Activated gamma-delta T cell treated with anti-CD3 and anti-CD28 coated beads, Interleukin-2, amount 50 U/mL, for 16 hours (primary cell): ENCODE measurements at regions not wholly inside any gene's neighbourhood (a gene's known extent, or its start where the extent isn't known, plus 50 kb on each side); places are given as distances from the start of the nearest gene placed in this dataset.
"Not testable (repeated sequence)": the region's sequence is repeated elsewhere in the genome, so short reads cannot be mapped to it uniquely, and the experiment has no call there.

ENCODE experiments used
- DNase-seq: peaks from one replicate; pipeline ENCODE4 v3.0.0-alpha.2; 2020; ENCODE audit warnings: low read depth

- no peak for DNase-seq
Observed at GRCh38 chr2:234156326-234156725, 105.8 kb downstream of the SPP2 start.

GRCh38 chr2:234152835-234153234, 102.3 kb downstream of the SPP2 start:
- DNase-seq, result not testable (repeated sequence)

DNA sequence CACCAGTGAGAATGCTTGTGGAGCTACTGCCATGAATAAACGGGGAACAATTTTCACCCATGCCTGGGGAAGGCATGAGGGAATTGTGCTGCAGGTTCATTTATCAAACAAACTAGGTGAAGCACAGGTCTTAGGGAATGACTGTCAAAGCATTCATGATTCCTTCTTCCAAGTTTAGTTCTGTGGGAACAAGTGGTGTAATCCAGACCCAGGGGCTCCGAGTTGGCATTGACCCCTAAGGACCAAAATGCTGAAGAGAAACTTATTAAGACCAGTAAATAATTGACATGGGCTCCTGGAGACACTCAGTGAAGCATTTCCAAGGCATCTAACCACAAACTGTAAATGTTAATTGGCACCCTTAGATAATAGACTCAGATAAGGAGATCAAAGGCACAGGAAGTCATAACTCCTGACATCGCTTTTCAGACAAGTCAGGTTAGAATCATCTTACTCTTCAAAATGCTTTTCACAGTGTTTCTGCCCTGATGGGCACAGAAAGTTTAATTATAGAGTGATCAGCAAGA, 96.9 kb downstream of the SPP2 start:
- DNase-seq, result no peak

- DNase-seq, result no peak
Observed at GRCh38 chr2:234146087-234146826, 95.8 kb downstream of the SPP2 start.

- DNase-seq, result no peak
Observed at GRCh38 chr2:234145511-234145910, 95.0 kb downstream of the SPP2 start.

- no peak for DNase-seq
Observed at GRCh38 chr2:234145057-234145456, 94.6 kb downstream of the SPP2 start.

- DNase-seq, result no peak
Observed at GRCh38 chr2:234143896-234144295, 93.4 kb downstream of the SPP2 start.

GRCh38 chr2:234142530-234142929, 92.0 kb downstream of the SPP2 start:
- DNase-seq, result no peak

GRCh38 chr2:234139755-234140154, 89.3 kb downstream of the SPP2 start:
- no peak for DNase-seq

GRCh38 chr2:234138836-234139235, 88.3 kb downstream of the SPP2 start:
- DNase-seq, result no peak

DNA sequence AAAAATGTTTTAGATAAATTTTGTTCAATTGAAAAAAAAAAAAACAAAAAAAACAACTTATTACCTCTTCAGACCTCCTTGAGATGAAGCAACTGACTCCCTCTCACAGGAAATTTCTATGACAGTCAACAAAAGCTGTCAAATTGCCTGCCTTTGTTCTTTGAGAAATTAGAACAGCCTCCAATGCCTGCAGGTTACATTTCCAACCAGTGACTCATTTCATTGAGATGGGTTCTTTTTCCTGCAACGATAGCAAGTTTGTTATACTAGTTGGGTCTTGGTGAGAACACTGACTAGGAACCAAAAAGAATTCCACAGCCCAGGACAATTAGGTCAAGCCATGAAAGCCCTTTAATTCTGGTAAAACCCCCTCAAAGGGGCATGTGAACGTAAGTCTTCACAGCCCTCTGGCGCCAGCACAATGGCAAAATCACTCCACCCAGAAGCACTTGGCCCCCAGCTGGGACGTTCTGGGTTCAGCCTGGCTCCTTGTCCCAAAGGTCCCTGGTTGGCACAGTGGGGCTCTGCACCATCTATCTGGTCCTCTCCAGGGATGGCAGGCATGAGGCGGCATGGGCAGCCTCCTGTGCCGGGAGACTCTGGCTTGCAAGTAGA, 87.0 kb downstream of the SPP2 start:
- no peak for DNase-seq

GRCh38 chr2:234136461-234136860, 86.0 kb downstream of the SPP2 start:
- no peak for DNase-seq

DNA sequence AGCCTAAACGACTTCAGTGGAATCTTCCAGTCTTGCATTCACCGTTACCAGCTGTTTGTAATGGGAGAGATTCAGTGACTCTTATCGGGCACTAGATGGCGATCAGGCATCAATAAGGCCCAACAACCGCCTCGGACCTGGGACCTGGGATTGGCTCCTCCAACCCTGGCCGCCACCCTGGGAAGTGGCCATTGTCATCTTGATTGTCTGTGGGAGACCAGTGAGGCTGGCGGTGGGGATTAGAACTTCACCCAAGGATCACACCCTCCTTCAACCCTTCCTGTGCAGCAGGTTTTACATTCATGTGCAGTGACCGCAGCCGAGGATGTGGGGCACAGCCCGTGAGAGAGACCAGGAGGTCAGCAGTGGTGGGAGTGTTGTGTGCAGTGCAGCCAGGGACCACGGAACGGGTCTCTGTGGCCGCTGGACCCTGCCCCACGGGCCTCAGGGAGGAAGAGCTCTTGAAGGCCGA, 85.3 kb downstream of the SPP2 start:
- peak; percentile 14 for DNase-seq

DNA sequence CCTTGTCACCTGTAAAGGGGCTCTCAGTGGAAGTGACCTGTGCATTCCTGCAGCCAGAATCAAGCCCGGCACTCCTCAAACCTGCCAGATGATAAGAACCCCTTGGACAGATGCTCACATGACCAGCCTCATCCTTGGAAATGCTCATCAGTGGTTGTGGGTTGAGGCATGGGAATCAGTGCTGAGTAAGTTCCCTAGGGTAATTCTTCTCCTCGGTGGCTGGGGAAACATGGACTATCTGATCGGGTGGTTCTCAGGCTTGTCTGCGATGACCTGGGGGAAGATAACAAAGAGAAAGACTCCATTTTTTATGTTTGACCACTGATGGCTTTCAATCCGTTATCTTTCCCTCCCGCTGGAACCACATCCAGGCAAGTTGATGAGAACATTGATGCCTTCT, 84.0 kb downstream of the SPP2 start:
- DNase-seq, result no peak

DNA sequence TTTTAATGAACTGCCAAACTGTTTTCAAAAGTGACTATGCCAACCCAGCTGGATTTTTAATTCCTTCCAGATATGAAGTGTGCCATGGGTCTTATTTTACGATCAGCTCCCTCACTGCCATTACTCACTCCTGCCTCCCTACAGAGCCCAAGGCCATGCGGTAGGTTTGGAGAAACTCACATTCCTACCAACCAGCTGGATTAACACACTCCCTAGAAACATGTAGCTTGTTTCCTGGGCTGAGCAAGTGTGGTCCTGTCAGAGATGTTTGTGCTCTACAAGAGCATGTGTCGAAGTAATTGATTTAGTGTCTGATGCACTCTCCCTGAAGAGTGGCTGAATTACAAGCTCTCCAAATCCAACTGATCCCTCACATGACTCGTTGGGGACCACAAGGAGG, 82.5 kb downstream of the SPP2 start:
- no peak for DNase-seq

GRCh38 chr2:234130777-234131181, 80.3 kb downstream of the SPP2 start:
- DNase-seq, result no peak

DNA sequence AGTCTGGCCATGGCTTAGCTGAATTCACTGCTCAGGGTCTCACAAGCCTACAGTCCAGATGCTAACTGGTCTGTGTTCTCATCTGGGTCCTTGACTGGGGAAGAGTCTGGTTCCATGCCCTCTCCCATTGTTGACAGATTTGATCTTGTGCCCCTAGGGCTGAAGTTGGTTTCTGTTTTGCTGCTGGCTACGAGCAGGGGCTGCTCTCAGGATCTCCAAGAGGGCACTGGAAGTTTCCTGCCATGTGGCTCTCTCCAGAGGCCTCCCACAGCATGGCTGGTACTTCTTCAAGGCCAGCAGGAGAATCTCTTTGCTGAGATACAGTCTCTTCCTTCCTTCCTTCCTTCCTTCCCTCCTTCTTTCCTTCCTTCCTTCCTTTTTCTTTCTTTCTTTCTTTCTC, 78.1 kb downstream of the SPP2 start:
- no peak for DNase-seq
